Endothelial cell of hepatic sinusoid (primary cell): ENCODE measurements at regions not wholly inside any gene's neighbourhood (a gene's known extent, or its start where the extent isn't known, plus 50 kb on each side); places are given as distances from the start of the nearest gene placed in this dataset.
"Not testable (repeated sequence)": the region's sequence is repeated elsewhere in the genome, so short reads cannot be mapped to it uniquely, and the experiment has no call there.

ENCODE experiments used
- in situ Hi-C: cut with HindIII; loops from 2 replicates; pipeline ENCODE4 v1.10.0; 2017; ENCODE audit warnings: low sequenced_read_pairs

DNA sequence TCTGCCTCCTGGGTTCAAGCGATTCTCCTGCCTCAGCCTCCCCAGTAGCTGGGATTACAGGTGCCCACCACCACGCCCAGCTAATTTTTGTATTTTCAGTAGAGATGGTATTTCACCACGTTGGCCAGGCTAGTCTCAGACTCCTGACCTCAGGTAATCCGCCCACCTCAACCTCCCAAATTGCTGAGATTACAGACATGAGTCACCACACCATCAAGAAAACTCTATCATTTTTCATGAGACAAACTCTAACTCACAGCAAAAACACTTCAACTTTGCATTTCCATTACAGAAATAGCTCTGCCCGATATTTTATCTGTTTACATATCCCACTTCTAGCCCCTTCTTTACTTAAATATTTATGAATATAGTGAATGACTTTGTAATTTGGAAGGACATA lies 561.1 kb downstream of the TMX3 start:
- in situ Hi-C loops: not testable (repeated sequence)

DNA sequence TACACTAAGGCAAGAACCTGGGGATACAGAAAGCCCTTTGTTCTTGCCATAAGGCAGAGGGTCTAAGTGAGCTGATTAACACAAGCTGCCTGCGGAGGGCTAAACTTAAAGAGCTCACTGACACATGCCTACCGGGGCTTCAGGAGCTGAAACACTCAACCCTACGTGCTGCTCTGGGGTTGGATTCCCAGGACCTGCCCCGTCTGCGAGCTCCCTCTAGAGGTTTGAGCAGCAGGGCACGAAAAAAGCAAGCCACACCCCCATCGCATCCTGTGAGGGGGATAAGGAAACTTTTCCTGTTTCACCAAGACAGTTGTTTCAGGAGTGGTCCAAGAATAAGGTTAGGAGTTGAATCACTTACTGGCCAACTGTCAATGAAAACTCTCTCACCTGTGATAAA lies 562.1 kb downstream of the TMX3 start:
- in situ Hi-C loops: no loop called here

DNA sequence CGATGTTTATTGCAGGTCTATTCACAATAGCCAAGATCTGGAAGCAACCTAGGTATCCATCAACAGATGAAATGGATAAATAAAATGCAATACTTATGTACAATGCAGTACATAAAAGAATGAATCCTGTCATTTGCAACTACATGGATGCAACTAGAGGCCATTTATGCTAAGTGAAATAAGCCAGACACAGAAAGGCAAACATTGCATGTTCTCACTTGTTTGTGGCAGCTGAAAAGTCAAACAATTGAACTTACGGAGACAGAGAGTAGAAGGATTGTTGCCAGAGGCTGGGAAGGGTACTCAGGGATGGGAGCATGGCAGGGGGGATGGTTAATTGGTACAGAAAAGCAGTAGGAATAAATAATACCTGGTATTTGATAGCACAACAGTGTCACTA lies 563.9 kb downstream of the TMX3 start:
- in situ Hi-C loops: no loop called here

DNA sequence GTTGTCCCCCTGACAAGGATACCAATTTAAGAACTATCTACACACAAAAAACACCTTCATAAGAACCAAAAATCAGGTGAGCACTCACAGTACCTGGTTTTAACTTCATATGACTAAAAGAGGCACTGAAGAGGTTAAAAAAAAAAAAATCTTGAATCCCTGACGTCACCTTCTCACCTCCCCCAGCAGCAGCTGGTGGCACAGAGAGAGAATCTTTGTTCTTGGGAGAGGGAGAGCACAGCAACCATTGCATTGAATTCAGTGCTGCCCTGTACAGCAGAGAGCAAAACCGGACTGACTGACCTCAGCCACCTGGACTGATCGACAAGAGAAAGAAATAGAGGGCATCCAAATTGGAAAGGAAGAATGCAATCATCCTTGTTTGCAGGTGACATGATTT lies 566.0 kb downstream of the TMX3 start:
- in situ Hi-C loops: no loop called here

DNA sequence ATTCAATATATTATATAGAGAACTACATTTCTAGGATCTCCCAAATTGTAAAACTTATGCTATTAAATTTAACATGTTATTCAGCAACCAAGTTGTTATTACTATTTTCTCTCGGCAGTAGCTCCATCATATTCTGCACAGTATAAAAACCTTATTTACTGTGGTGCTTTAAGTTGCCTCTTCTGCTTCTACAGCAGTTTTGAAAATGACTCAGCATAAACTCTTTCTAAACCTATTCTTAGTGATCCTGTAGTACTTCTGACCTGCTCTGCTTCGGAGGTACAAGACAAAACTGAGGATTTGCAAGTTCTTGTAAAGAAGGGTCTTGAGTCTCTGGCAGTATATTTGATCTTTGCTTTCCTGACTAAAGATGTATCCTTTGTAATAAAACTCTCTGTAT lies 567.2 kb downstream of the TMX3 start:
- in situ Hi-C loops: no loop called here

DNA sequence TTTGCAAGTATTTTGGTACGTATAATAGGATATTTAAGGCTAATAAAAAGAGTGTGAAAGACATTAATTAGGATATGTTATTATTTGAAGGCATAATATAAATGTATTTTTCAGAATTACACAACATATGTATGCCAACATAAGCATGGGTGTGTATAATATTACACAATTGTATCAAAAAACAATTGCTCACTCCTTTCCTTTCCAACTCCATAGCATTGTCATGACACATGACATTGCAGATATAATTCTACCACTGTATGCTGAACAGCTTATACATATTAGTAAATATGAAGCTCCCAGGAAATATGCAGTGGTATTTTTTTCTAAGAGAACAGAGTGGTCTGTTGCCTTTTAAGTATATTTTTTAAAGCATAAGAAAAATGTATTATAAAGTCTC lies 593.1 kb downstream of the TMX3 start:
- in situ Hi-C loops: no loop called here

DNA sequence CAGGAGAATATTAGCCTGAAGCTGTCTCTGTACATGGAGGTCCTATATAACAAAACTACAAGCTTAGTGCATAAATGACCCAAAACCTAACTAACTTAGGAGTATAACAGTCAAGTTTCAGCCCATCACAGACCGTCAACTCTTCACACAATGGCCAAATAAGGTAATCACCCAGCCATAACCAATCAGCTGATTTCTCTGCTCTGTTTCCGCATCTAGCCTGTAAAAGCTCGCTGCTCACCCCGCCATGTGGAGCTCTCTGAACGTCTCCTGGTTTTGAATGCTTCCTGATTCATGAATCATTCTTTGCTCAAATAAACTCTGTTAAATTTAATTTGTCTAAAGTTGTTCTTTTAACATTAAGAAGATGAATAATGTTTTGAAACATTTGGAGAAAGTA lies 593.6 kb downstream of the TMX3 start:
- in situ Hi-C loops: no loop called here

DNA sequence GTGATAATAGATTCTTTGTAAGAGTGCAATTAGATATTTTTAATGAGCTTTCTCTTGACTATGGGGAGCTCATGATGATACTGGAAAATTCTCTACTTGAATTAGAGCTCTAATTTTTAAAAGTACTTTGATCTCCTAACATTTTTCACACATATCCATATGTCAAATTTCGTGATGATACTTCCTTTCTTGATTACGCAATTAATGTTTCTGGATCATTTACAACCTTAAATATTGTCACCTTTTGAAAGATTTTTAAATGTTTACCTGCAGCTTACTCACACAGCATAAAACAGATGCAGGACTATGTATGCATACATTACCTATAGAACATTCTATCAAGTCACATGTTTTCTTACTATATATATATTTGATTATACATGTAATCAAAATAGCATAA lies 598.5 kb upstream of the DSEL start:
- in situ Hi-C loops: no loop called here

DNA sequence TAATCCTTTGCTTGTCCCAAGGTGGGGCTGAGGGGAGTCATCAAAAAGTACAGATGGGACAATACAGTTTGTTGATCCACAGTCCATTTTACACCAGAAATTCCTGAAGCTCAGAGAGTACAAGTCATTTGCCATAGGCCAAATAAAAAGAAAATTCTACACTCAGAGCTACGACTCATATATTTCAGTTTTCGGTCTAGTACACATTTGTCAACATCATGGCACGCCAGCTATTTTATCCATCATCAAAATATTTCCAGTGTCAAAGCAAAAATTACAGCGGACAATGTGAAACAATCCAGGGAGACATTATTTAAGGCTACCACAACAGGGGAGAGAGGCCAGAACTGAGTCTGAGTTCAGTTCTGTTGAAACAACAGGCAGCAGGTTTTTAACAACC lies 587.5 kb upstream of the DSEL start:
- in situ Hi-C loops: no loop called here

DNA sequence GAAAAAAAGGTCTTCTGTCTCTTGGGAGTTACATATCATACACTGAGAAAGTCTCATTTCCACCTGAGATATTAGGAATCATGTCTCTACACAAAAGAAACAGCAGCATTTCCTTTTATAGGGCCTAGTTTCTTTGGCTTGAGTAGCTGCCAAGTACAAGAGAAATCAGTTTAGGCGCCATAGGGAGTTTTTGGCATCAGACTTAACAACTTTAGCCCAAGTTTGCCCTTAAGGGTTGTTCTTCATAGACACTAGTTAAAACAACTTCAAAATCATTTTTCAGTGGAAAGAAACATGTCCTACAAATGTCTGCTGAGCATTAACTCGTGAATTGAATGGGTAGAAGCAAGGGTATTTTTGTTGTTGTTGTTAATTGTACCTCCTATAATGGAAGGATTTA lies 587.0 kb upstream of the DSEL start:
- in situ Hi-C loops: no loop called here

DNA sequence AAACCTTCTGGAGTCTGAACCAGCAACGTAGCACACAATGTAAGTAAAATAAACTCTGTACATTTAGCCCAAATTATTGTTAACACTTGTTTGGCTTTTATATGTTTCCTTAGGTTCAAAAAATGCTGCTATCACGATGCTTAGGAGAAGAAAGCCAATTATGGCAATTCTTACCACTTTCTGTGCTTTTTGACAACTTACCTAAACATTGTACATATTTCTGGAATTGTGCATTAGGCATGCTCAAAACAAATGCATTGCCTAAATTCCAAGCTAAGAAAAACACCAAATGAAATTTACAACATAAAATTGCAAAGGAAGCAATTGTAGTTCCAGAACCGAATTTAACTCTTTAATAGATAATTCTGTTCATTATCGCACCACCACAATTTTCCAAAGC lies 585.6 kb upstream of the DSEL start:
- in situ Hi-C loops: no loop called here

DNA sequence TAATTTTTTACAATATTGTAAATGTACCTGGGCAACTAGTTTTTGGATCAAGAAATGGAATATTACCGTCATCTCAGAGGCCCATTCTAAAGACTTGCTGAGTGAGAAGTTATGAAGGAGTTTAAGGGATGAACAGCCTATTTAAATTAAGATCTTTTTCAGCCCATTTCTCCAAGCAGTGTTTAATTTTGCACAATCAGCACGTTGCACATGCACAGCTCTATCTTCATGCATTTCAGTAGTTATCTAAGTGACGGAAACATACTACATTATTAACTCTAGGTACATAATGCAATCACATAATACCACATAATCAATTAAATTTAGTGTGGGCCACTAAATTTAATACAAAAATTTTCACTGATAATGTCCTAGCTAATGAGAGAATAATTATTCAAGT lies 582.1 kb upstream of the DSEL start:
- in situ Hi-C loops: no loop called here

DNA sequence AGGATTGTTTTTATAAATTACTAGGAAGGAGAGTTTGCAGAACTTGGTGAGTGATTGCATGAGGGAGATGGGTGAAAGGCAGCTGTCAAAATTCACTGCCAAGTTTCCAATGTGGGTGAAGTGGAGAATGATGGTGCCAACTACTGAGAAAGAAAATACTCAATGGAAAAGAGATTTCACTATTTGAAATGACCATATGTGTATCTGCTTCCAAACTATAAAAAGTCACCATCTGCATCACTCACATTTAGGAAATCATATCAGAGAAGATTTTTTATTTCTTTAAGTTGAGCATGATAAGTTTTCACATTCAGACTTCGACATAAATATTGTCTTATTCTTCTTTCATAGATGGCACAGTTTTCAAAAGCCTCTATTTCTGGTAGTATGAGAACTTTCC lies 570.0 kb upstream of the DSEL start:
- in situ Hi-C loops: no loop called here

DNA sequence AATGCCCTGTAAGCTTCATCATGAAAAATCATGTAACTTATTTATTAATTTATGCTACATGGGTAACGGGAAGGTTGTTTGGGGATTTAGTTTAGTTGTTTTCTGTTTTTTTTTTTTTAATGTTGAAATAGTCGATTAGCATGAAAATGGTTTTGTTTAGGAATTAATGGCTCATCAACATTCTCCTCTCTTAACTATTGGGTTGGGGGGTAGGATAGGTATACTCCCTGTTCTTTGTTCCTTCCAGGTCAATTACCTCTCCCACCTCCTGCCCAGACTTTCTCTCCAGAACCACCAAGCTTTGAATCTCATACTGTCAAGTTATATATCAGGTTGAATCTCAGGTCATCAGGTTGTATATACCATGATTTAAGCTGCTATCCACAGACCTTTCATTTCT lies 568.7 kb upstream of the DSEL start:
- in situ Hi-C loops: no loop called here

DNA sequence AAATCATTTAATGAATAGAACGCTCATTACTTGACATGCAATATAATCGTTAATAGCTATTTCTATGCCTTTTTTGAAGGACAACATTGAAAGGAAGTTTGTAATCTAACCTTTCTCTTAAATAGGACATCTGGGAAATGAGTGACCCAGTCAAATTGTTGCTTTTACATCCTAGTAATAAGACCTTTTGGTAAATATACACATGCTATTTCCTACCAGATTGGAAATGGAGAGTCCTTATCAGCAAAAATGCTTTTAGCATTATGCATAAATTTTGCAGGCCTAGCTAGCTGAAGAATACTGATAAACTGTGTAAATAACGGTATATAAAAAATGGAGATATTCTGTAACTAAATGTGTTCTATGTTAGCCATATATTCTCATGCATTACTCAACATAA lies 567.3 kb upstream of the DSEL start:
- in situ Hi-C loops: no loop called here

DNA sequence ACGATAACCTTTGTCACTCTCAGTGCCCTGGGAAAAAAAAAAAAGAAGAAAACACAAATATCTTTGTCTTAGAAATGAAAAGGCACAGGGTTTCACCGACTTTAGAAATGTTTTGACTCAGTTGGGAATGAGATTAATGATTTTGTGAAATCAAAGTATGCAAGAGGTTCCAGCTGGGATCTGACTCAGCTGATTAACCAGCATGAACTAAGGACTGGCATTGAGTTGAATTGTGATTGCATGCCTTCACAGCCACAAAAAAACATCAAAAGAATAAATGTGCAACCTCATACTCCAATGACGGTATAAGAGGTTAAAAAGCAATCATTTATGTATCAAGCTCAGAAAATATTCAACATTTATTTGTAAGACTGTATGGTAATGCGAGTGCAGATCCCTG lies 566.6 kb upstream of the DSEL start:
- in situ Hi-C loops: no loop called here

DNA sequence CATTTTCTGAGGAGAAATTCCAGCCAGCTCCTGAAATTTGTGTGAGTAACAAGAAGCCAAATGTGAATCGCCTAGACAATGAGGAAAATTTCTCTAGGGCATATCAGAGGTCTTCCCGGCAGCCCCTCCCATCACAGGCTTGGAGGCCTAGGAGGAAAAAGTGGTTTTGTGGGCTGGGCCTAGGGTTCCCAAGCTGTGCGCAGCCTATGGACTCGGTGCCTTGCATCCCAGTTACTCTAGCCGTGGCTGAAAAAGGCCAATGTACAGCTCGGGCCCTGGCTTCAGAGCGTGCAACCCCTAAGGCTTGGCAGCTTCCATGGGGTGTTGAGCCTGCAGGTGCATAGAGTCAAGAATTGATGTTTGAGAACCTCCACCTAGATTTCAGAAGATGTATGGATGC lies 556.2 kb upstream of the DSEL start:
- in situ Hi-C loops: no loop called here

DNA sequence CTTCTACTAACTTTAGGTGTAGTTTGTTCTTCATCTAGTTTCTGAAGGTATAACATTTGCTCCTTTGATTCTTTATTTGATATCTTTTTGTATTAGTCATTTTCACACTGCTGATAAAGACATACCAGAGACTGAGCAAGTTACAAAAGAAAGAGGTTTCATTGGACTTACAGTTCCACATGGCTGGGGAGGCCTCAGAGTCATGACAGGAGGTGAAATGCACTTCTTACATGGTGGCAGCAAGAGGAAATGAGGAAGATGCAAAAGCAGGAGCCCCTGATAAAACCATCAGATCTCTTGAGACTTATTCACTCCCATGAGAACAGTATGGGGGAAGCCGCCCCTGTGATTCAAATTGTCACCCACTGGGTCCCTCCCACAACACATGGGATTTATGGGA lies 544.4 kb upstream of the DSEL start:
- in situ Hi-C loops: no loop called here

DNA sequence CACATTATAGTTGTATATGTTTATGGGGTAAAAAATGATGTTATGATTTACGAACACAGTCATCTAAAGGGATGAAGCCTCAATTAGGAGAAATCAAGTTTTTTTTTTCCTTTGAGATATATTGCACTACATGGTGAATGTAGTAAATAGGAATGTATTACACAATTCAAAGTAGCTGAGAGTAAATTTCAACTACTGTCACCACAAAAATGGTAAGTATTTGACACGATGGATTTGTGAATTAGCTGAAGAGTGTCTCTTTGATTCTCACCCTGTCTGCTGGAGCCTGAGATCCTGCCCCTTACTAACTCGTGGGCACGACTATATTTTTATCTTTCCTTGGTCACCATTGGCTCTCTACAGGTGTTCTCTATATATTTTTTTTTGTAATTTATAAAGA lies 540.4 kb upstream of the DSEL start:
- in situ Hi-C loops: no loop called here

DNA sequence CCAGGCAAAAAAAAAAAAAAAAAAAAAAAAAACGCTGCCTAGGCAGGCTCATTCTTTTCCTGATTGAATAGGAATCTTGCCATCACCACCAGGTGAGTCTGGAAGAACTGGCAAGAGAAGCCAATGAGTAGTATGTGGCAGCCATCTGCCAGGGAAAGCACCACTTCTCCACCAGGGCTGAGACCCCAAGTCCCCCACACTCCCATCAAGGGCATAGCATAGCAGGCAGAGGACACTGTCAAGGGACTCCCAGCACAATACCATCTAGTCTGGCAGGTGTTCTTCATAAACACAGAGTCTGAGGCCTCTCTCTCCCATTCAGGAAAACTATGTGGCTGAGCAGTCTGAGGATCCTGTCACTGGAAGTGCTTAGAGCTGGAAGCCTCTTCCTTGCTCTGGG lies 538.1 kb upstream of the DSEL start:
- in situ Hi-C loops: no loop called here

DNA sequence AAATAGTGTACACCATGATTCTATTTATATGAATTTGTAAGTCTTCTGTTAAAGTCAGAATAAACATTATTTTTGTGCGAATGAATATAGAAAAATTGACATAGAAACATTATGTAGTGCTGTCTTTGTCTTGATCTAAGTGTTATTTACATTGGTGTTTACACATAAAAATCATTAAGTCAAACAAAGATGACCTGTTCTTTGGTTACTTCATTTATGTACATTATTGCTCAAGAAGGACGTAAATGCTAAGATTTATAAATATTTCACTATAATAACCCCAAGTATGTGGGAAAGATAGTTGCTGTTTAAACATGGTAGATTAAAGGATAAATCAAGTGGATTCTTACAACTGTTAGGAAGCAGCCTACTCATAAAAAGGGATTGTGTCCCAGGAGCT lies 536.8 kb upstream of the DSEL start:
- in situ Hi-C loops: no loop called here

DNA sequence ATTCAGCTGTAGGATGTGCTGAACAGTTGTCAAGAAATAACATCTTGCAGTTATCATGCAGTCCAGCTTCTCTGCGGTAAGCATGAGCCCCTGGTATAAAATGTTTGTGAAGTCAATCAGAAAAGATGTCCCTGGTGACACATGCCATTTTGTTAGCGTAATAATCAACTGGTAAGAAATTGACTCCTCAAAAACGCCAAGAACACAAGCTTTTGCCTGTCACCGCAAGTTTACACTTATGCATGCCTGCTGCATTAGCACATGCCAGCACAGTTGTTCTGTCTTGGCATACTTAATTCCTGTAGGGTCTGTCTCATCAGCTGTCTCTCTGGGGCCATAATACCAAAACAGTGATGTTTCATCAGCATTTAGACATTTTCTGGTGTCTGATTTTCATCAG lies 524.8 kb upstream of the DSEL start:
- in situ Hi-C loops: no loop called here

DNA sequence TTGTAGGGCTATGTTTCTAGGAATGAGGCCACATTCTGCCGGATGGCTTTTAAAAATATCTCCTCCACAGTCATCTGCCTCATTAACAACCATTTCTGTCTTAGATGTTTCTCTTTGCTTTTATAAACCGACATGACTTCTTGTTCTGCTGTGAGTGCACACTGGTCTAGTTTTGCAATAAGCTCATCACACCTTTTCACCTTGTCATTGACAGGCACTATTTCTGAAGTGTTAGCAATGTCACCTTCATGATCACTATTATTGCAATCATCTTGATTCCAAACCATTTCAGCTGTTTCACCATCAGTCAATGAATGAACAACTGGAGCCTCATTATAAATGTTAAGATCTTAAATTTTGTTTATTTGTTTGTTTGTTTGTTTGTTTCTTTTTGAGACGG lies 523.7 kb upstream of the DSEL start:
- in situ Hi-C loops: no loop called here
